A549 (cell line): ENCODE measurements at regions not wholly inside any gene's neighbourhood (a gene's known extent, or its start where the extent isn't known, plus 50 kb on each side); places are given as distances from the start of the nearest gene placed in this dataset.

ENCODE experiments used
- ATAC-seq, 2 experiments: fragments of 200-7000 bp in 1 of 2; fragments of >200 bp in 1 of 2; cut with Nextera tagmentation in 1 of 2; cut with Tn5 transposase in 1 of 2; 3 replicates each; pipeline versions ENCODE4 v1.8.0 to v1.9.1; 2018 to 2020; ENCODE audit warnings: mild to moderate bottlenecking in 1 of 2, moderate library complexity in 1 of 2
- CTCF ChIA-PET: fragments of 300-600 bp; sonication (Branson Sonifier 250); formaldehyde crosslinking; extraction: SDS; loops from one replicate; lab custom pipeline; 2021; ENCODE audit warnings: antibody characterized with exemption, inconsistent platforms; lab: Yijun Ruan, JAX
- POLR2A ChIA-PET: fragments of 350-600 bp; formaldehyde crosslinking; extraction: SDS; loops from one replicate; lab custom pipeline; 2021; ENCODE audit warnings: antibody characterized with exemption, inconsistent platforms; lab: Yijun Ruan, JAX
- DNase-seq, 2 experiments: peaks; one replicate each; pipeline versions ENCODE4 v3.0.0 to v3.0.0-alpha.2; 2011 to 2016; ENCODE audit warnings: low read depth in 1 of 2, low spot score in 1 of 2
- FAIRE-seq: peaks from 2 replicates; lab custom pipeline; 2011; peaks lifted over from hg19 to GRCh38; lab: Jason Lieb, UNC
- H3K27ac ChIP-seq, 2 experiments: fragments of >200 bp; sonication (Bioruptor Twin); formaldehyde crosslinking; 3 replicates each; pipeline ENCODE4 v1.5.1; 2016 to 2017
- H3K4me1 ChIP-seq: fragments of >200 bp; sonication (Bioruptor Twin); formaldehyde crosslinking; 3 replicates; pipeline ENCODE4 v1.6.1; 2016
- H3K4me2 ChIP-seq: fragments of >200 bp; sonication (Bioruptor Twin); formaldehyde crosslinking; 3 replicates; pipeline ENCODE4 v1.6.1; 2016
- H3K4me3 ChIP-seq: fragments of >200 bp; sonication (Bioruptor Twin); formaldehyde crosslinking; 3 replicates; pipeline ENCODE4 v1.5.1; 2016
- H3K9me3 ChIP-seq: fragments of >200 bp; sonication (Bioruptor Twin); formaldehyde crosslinking; 3 replicates; pipeline ENCODE4 v1.6.1; 2016
- CEBPB ChIP-seq, 2 experiments: fragments of >200 bp in 1 of 2; sonication (Bioruptor Twin) in 1 of 2; formaldehyde crosslinking in 1 of 2; IDR thresholded peaks; 2 replicates each; pipeline ENCODE4 v1.6.1; 2012 to 2016
- EHMT2 ChIP-seq: fragments of 200-600 bp; sonication (generic); IDR thresholded peaks from 2 replicates; pipeline ENCODE4 v1.6.1; 2016; ENCODE audit warnings: antibody characterized with exemption, low read depth, mild to moderate bottlenecking, moderate library complexity
- EP300 ChIP-seq, 2 experiments: fragments of >200 bp; sonication (Bioruptor Twin); formaldehyde crosslinking; IDR thresholded peaks; 2 replicates in 1 of 2; 3 replicates in 1 of 2; pipeline ENCODE4 v1.6.1; 2016 to 2017
- ESRRA ChIP-seq: fragments of 150-350 bp; IDR thresholded peaks from 2 replicates; pipeline ENCODE4 v1.6.1; 2014; ENCODE audit warnings: mild to moderate bottlenecking, low read length, borderline replicate concordance
- FOSL2 ChIP-seq, 2 experiments: fragments of 450-650 bp in 1 of 2; fragments of >200 bp in 1 of 2; sonication (Bioruptor Twin) in 1 of 2; formaldehyde crosslinking; IDR thresholded peaks; 2 replicates each; pipeline versions ENCODE4 v1.5.0 to v1.6.1; 2016 to 2020; ENCODE audit warnings: mild to moderate bottlenecking in 1 of 2, moderate library complexity in 1 of 2
- HDAC2 ChIP-seq: fragments of 200-600 bp; sonication (generic); IDR thresholded peaks from 2 replicates; pipeline ENCODE4 v1.6.1; 2016
- HOXA7 ChIP-seq: fragments of 250-450 bp; sonication (Bioruptor Pico); IDR thresholded peaks from 2 replicates; pipeline ENCODE4 v1.5.0; 2020; ENCODE audit warnings: mild to moderate bottlenecking, moderate library complexity
- HOXB13 ChIP-seq: fragments of 250-450 bp; sonication (Bioruptor Pico); IDR thresholded peaks from 2 replicates; pipeline ENCODE4 v1.5.0; 2020; ENCODE audit warnings: low read depth, mild to moderate bottlenecking, moderate library complexity
- NFE2L2 ChIP-seq: fragments of 150-350 bp; conservative IDR thresholded peaks from 2 replicates; pipeline ENCODE4 v1.6.1; 2014; ENCODE audit warnings: low read length
- NPAS2 ChIP-seq: fragments of 250-450 bp; sonication (Bioruptor Pico); IDR thresholded peaks from 2 replicates; pipeline ENCODE4 v1.8.0; 2022; ENCODE audit warnings: mild to moderate bottlenecking, moderate library complexity, borderline replicate concordance
- PHF8 ChIP-seq: fragments of 200-600 bp; sonication (generic); IDR thresholded peaks from 2 replicates; pipeline ENCODE4 v1.6.1; 2016; ENCODE audit warnings: low read depth, mild to moderate bottlenecking, antibody characterized with exemption, moderate library complexity, borderline replicate concordance
- RFX5 ChIP-seq: fragments of 450-650 bp; IDR thresholded peaks from 2 replicates; pipeline ENCODE4 v1.7.1; 2014; ENCODE audit warnings: antibody characterized with exemption, mild to moderate bottlenecking, moderate library complexity
- RNF2 ChIP-seq: fragments of 200-600 bp; sonication (generic); IDR thresholded peaks from 2 replicates; pipeline ENCODE4 v1.6.1; 2016; ENCODE audit warnings: low read depth, mild to moderate bottlenecking, antibody characterized with exemption, moderate library complexity, borderline replicate concordance
- SMC3 ChIP-seq: fragments of >200 bp; sonication (Bioruptor Twin); formaldehyde crosslinking; IDR thresholded peaks from 3 replicates; pipeline ENCODE4 v1.6.1; 2018; ENCODE audit warnings: inconsistent platforms
- TFCP2L1 ChIP-seq: fragments of 250-450 bp; sonication (Bioruptor Pico); IDR thresholded peaks from 2 replicates; pipeline ENCODE4 v1.5.0; 2021; ENCODE audit warnings: mild to moderate bottlenecking
- ZC3H11A ChIP-seq: fragments of 450-650 bp; IDR thresholded peaks from 2 replicates; pipeline ENCODE4 v1.6.1; 2014; ENCODE audit warnings: antibody characterized with exemption, mild to moderate bottlenecking
- WGBS: methylation state at CpG from one replicate; pipeline ENCODE4 v1.1.6; 2017; ENCODE audit errors: missing lambda C conversion rate; 5-methylcytosine and 5-hydroxymethylcytosine counted together
- TF ChIP-seq, protein P1 (sequence below): fragments of 200-600 bp; sonication (generic); IDR thresholded peaks from 2 replicates; pipeline ENCODE4 v1.6.1; 2016; ENCODE audit warnings: antibody characterized with exemption, mild to moderate bottlenecking, moderate library complexity
- TF ChIP-seq, protein P2 (sequence below): fragments of 450-650 bp; IDR thresholded peaks from 2 replicates; pipeline ENCODE4 v1.6.1; 2014; ENCODE audit warnings: antibody characterized with exemption
- TF ChIP-seq, protein P3 (sequence below): fragments of >200 bp; sonication (Bioruptor Twin); formaldehyde crosslinking; IDR thresholded peaks from 3 replicates; pipeline ENCODE4 v1.6.1; 2016
- TF ChIP-seq, protein P4 (sequence below): fragments of >200 bp; sonication (Bioruptor Twin); formaldehyde crosslinking; IDR thresholded peaks from 2 replicates; pipeline ENCODE4 v1.6.1; 2016

DNA sequence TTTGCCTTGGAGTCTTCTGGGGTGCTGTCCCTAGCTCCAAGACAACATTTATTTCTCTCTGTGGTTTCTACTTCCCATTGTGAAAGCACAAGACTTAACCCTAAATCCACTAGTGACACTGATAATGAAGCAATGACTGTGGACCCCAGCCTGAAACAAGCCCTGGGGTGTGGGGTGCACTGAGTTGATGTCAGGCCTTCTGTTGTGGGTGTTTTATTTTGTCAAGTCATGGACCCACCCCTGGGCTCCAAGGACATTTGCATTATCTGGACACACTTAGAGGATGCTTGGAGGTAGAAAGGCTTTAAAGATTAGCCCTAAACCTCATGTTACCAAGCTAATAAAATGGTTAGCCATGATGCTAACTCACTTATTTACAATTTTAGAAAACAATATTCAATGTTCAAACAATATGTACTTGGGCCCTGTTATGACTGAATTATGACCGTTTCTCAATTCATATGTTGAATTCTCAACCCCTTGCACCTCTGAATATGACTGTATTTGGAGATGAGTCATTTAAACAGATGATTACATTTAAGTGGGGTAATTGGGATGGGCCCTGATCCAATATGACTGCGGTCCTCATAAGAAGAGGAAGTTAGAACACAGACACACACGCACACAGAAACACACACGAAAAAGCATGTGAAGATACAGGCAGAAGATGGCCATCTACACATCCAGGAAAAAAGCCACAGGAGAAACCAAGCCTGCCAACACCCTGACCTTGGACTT is 137.2 kb upstream of the IGFBP3 start:
- no peaks in the 10 kb centered on the region for H3K4me1 ChIP-seq
- H3K4me2 ChIP-seq: no peak overlapping the region
- ChIA-PET CTCF (no interaction called here), POLR2A (no interaction called here)
- H3K9me3 ChIP-seq: no peaks in the 10 kb centered on the region
- DNase-seq: no peak
- TF ChIP-seq FOSL2 (IDR thresholded peaks at IDR 0.05): no peak
- TF ChIP-seq FOSL2 (CRISPR knock-in tag; IDR thresholded peaks at IDR 0.05): peak; percentile 21; the same call in 1 of the 2 replicates
- no peak for TF ChIP-seq NPAS2
- TF ChIP-seq, all 56 proteins: peak for 1
- WGBS: 79% methylated on average over 4 of the region's 4 CpGs
- Histone ChIP-seq H3K4me3 (no peak overlapping the region), H3K27ac (no peak overlapping the region)
- no peak for FAIRE-seq
- no peak for ATAC-seq

DNA sequence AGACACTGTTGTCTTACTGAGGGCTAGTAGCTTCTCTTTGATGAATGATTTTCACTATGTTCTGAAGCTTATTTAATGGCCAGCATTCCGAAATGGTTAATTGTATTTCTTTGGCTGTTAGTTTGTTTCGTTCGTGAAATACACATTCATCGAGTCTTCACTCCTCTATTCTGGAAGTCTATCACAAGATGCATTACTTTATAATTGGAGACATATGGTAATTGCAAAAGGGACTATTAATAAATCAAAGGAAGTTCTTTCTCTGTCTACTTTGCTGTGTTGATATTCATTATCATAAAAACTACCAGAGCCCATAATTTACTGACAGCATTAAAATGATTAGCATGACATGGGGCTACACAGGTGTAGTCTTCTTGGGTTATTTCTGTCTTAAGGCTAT is 133.8 kb upstream of the IGFBP3 start:
- WGBS: 89% methylated on average over 4 of the region's 4 CpGs
- POLR2A ChIA-PET: no interaction called here
- Histone ChIP-seq H3K9me3 (no peaks in the 10 kb centered on the region), H3K4me3 (no peak overlapping the region), H3K27ac (no peak overlapping the region), H3K4me1 (no peaks in the 10 kb centered on the region), H3K4me2 (no peak overlapping the region)
- no peak for DNase-seq
- FAIRE-seq: peak; percentile 32
- TF ChIP-seq ESRRA (no peak), HDAC2 (no peak), RNF2 (no peak), TFCP2L1 (CRISPR knock-in tag) (no peak)
- TF ChIP-seq, protein P1, sequence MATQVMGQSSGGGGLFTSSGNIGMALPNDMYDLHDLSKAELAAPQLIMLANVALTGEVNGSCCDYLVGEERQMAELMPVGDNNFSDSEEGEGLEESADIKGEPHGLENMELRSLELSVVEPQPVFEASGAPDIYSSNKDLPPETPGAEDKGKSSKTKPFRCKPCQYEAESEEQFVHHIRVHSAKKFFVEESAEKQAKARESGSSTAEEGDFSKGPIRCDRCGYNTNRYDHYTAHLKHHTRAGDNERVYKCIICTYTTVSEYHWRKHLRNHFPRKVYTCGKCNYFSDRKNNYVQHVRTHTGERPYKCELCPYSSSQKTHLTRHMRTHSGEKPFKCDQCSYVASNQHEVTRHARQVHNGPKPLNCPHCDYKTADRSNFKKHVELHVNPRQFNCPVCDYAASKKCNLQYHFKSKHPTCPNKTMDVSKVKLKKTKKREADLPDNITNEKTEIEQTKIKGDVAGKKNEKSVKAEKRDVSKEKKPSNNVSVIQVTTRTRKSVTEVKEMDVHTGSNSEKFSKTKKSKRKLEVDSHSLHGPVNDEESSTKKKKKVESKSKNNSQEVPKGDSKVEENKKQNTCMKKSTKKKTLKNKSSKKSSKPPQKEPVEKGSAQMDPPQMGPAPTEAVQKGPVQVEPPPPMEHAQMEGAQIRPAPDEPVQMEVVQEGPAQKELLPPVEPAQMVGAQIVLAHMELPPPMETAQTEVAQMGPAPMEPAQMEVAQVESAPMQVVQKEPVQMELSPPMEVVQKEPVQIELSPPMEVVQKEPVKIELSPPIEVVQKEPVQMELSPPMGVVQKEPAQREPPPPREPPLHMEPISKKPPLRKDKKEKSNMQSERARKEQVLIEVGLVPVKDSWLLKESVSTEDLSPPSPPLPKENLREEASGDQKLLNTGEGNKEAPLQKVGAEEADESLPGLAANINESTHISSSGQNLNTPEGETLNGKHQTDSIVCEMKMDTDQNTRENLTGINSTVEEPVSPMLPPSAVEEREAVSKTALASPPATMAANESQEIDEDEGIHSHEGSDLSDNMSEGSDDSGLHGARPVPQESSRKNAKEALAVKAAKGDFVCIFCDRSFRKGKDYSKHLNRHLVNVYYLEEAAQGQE: no peak
- CTCF ChIA-PET: interaction anchor here (1.0 kb wide), 1 partner anchor 132 kb away, joined by 3 read pairs; no protein-coding TSS in a partner anchor
- ATAC-seq: no peak

DNA sequence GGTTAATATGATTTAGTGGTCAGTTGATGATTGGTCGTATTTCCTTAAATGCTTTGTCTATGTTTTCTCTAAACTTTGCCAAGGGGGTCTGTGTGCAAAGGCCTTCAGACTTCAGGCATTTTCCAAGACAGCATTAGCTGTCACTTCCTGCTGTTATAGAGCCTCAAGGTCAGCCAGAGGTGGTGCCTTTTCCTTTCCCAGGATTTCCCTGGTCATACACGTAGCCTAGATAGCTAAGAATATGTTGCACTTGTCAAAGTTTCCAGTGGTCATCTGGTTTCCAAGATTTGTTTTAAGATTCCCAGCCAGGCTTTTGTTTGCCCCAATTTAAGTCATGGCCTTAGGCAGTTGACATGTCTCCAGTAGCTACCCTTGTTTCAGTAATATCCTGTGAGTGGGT is 133.2 kb upstream of the IGFBP3 start:
- Histone ChIP-seq H3K27ac (no peak overlapping the region), H3K9me3 (no peaks in the 10 kb centered on the region), H3K4me1 (no peaks in the 10 kb centered on the region), H3K4me2 (no peak overlapping the region), H3K4me3 (no peak overlapping the region)
- DNase-seq (no peak), FAIRE-seq (no peak), ATAC-seq (no peak)
- CTCF ChIA-PET: interaction anchor here (1.0 kb wide), 1 partner anchor 132 kb away, joined by 3 read pairs; no protein-coding TSS in a partner anchor
- POLR2A ChIA-PET: no interaction called here
- WGBS: 67% methylated on average over 2 of the region's 2 CpGs
- no peak for TF ChIP-seq PHF8
- TF ChIP-seq, protein P2, sequence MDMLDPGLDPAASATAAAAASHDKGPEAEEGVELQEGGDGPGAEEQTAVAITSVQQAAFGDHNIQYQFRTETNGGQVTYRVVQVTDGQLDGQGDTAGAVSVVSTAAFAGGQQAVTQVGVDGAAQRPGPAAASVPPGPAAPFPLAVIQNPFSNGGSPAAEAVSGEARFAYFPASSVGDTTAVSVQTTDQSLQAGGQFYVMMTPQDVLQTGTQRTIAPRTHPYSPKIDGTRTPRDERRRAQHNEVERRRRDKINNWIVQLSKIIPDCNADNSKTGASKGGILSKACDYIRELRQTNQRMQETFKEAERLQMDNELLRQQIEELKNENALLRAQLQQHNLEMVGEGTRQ: no peak
- no peak for TF ChIP-seq EP300 (IDR thresholded peaks at IDR 0.05)
- no peak for TF ChIP-seq SMC3
- TF ChIP-seq ZC3H11A: no peak
- TF ChIP-seq HOXA7 (CRISPR knock-in tag): no peak
- no peak for TF ChIP-seq NFE2L2
- TF ChIP-seq, protein P3, sequence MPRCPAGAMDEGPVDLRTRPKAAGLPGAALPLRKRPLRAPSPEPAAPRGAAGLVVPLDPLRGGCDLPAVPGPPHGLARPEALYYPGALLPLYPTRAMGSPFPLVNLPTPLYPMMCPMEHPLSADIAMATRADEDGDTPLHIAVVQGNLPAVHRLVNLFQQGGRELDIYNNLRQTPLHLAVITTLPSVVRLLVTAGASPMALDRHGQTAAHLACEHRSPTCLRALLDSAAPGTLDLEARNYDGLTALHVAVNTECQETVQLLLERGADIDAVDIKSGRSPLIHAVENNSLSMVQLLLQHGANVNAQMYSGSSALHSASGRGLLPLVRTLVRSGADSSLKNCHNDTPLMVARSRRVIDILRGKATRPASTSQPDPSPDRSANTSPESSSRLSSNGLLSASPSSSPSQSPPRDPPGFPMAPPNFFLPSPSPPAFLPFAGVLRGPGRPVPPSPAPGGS: no peak
- TF ChIP-seq, protein P1: no peak
- TF ChIP-seq CEBPB (IDR thresholded peaks at IDR 0.05): no peak
- TF ChIP-seq HOXB13 (CRISPR knock-in tag): no peak
- TF ChIP-seq, protein P4, sequence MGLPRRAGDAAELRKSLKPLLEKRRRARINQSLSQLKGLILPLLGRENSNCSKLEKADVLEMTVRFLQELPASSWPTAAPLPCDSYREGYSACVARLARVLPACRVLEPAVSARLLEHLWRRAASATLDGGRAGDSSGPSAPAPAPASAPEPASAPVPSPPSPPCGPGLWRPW: no peak
- TF ChIP-seq EHMT2: no peak
- no peak for TF ChIP-seq RFX5
